Hepatocyte (in vitro differentiated cells): ENCODE measurements at regions not wholly inside any gene's neighbourhood (a gene's known extent, or its start where the extent isn't known, plus 50 kb on each side); places are given as distances from the start of the nearest gene placed in this dataset.

Experiments
- DNase-seq: peaks from one replicate; pipeline ENCODE4 v3.0.0-alpha.2; 2016; ENCODE audit warnings: low spot score
- H2AFZ ChIP-seq: fragments of 200-600 bp; sonication (generic); 2 replicates; pipeline ENCODE4 v1.6.0; 2016; ENCODE audit warnings: antibody characterized with exemption, mild to moderate bottlenecking
- H3K27ac ChIP-seq: fragments of 200-600 bp; sonication (generic); 2 replicates; pipeline ENCODE4 v1.5.1; 2016; ENCODE audit warnings: mild to moderate bottlenecking
- H3K27me3 ChIP-seq: fragments of 200-600 bp; sonication (generic); 2 replicates; pipeline ENCODE4 v1.6.1; 2016
- H3K36me3 ChIP-seq: fragments of 200-600 bp; sonication (generic); replicated peaks from 2 replicates; pipeline ENCODE4 v1.5.1; 2016; ENCODE audit warnings: low read depth; ENCODE audit not compliant: insufficient read depth
- H3K4me1 ChIP-seq: fragments of 200-600 bp; sonication (generic); 2 replicates; pipeline ENCODE4 v1.5.1; 2016; ENCODE audit warnings: mild to moderate bottlenecking, moderate library complexity; ENCODE audit not compliant: insufficient read depth
- H3K4me2 ChIP-seq: fragments of 200-600 bp; sonication (generic); 2 replicates; pipeline ENCODE4 v1.6.0; 2016
- H3K4me3 ChIP-seq: fragments of 200-600 bp; sonication (generic); 2 replicates; pipeline ENCODE4 v1.5.1; 2016; ENCODE audit warnings: mild to moderate bottlenecking
- H3K79me2 ChIP-seq: fragments of 200-600 bp; sonication (generic); 2 replicates; pipeline ENCODE4 v1.6.0; 2017; ENCODE audit warnings: mild to moderate bottlenecking
- H3K9me2 ChIP-seq: fragments of 200-600 bp; sonication (generic); replicated peaks from 2 replicates; pipeline ENCODE4 v1.6.0; 2017; ENCODE audit warnings: mild to moderate bottlenecking; ENCODE audit not compliant: insufficient read depth
- H3K9me3 ChIP-seq: fragments of 200-600 bp; sonication (generic); 2 replicates; pipeline ENCODE4 v1.5.1; 2016; ENCODE audit warnings: low read depth, mild to moderate bottlenecking
- H4K20me1 ChIP-seq: fragments of 200-600 bp; sonication (generic); 2 replicates; pipeline ENCODE4 v1.6.0; 2016; ENCODE audit warnings: mild to moderate bottlenecking; ENCODE audit not compliant: insufficient read depth, poor library complexity, severe bottlenecking
- EZH2 ChIP-seq: fragments of 200-600 bp; sonication (generic); IDR thresholded peaks from 2 replicates; pipeline ENCODE4 v1.6.1; 2016; ENCODE audit warnings: antibody characterized with exemption, mild to moderate bottlenecking, borderline replicate concordance
- EZH2phosphoT487 ChIP-seq: fragments of 200-600 bp; sonication (generic); IDR thresholded peaks from one replicate; pipeline ENCODE4 v1.6.1; 2018; ENCODE audit warnings: antibody characterized with exemption, mild to moderate bottlenecking, low read depth, moderate library complexity; ENCODE audit not compliant: unreplicated experiment, severe bottlenecking
- WGBS: methylation state at CpG from one replicate; pipeline ENCODE4 v1.1.6; 2016; ENCODE audit warnings: low lambda C conversion rate; ENCODE audit errors: missing lambda C conversion rate; 5-methylcytosine and 5-hydroxymethylcytosine counted together
- TF ChIP-seq, protein P1 (sequence below): fragments of 200-600 bp; sonication (generic); IDR thresholded peaks from 2 replicates; pipeline ENCODE4 v1.5.1; 2016; ENCODE audit warnings: antibody characterized with exemption, mild to moderate bottlenecking; ENCODE audit not compliant: poor library complexity

- no peaks in the 10 kb centered on the region for H3K4me1 ChIP-seq
- H3K9me2 ChIP-seq, result no peaks in the 10 kb centered on the region
- H2AFZ ChIP-seq, result no peak overlapping the region
- H4K20me1 ChIP-seq, result no peaks in the 10 kb centered on the region
- no peaks in the 10 kb centered on the region for H3K9me3 ChIP-seq
- no peak overlapping the region for H3K4me3 ChIP-seq
- no peaks in the 10 kb centered on the region for H3K36me3 ChIP-seq
- TF ChIP-seq EZH2, result no peak
- TF ChIP-seq, protein P1, sequence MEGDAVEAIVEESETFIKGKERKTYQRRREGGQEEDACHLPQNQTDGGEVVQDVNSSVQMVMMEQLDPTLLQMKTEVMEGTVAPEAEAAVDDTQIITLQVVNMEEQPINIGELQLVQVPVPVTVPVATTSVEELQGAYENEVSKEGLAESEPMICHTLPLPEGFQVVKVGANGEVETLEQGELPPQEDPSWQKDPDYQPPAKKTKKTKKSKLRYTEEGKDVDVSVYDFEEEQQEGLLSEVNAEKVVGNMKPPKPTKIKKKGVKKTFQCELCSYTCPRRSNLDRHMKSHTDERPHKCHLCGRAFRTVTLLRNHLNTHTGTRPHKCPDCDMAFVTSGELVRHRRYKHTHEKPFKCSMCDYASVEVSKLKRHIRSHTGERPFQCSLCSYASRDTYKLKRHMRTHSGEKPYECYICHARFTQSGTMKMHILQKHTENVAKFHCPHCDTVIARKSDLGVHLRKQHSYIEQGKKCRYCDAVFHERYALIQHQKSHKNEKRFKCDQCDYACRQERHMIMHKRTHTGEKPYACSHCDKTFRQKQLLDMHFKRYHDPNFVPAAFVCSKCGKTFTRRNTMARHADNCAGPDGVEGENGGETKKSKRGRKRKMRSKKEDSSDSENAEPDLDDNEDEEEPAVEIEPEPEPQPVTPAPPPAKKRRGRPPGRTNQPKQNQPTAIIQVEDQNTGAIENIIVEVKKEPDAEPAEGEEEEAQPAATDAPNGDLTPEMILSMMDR, result no peak
- TF ChIP-seq EZH2phosphoT487, result no peak
- 93% methylated on average over 3 of the region's 3 CpGs for WGBS
- H3K4me2 ChIP-seq, result no peak overlapping the region
- no peaks in the 10 kb centered on the region for H3K27me3 ChIP-seq
- no peak overlapping the region for H3K27ac ChIP-seq
- no peaks in the 10 kb centered on the region for H3K79me2 ChIP-seq
- DNase-seq, result no peak
These were observed 191.1 kb upstream of the ARHGAP20 start for GRCh38 chr11:110903378-110903777.

DNA sequence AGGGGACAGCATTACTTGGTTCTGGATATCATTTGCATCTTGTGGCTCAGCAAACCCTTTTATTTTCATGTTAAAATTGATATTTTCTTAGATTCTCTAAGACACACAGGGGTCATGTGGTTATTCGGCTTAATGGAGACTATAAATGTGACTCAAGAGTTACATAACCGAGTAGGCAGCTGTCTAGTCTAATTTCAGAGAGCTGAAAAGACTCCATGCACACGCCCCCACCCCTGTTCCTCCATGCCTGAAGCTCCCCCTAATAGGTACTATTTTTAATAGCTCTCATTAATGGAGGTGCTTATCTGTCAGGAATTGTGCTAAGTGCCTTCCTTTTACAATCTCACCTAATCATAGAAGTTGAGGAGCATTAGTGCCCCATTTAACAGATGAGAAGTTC is 189.2 kb upstream of the ARHGAP20 start:
- Histone ChIP-seq H3K4me3 (no peak overlapping the region), H2AFZ (no peak overlapping the region), H3K36me3 (no peaks in the 10 kb centered on the region), H3K9me2 (no peaks in the 10 kb centered on the region), H3K9me3 (no peaks in the 10 kb centered on the region), H4K20me1 (no peaks in the 10 kb centered on the region), H3K4me2 (no peak overlapping the region), H3K27ac (no peak overlapping the region), H3K79me2 (no peaks in the 10 kb centered on the region), H3K4me1 (no peaks in the 10 kb centered on the region), H3K27me3 (no peaks in the 10 kb centered on the region)
- no peak for DNase-seq
- WGBS, result 72% methylated on average over 3 of the region's 3 CpGs
- TF ChIP-seq EZH2 (no peak), EZH2phosphoT487 (no peak)
- TF ChIP-seq, protein P1, result no peak

DNA sequence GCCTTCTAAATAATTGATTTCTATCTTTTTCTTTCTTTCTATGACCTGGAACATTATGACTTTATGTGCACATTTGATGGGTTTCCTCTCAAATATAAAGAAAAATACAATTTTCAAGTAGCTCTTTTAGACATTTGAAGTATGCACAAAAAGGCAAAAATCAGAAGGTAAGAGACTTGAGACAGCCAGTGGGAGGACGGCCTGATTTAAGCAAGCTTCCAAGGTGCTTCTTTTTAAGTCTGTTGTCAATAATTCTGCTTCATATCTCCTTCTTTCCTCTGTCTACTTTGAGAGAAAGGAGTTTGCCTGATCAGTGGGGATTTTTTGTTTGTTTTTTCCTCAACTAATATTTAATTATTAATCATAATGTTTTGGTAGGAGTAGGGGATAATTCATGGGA is 188.2 kb upstream of the ARHGAP20 start:
- H4K20me1 ChIP-seq, result no peaks in the 10 kb centered on the region
- H3K4me1 ChIP-seq, result no peaks in the 10 kb centered on the region
- no peak for DNase-seq
- 94% methylated on average over 1 of the region's 1 CpG for WGBS
- H3K9me2 ChIP-seq, result no peaks in the 10 kb centered on the region
- no peak overlapping the region for H2AFZ ChIP-seq
- no peak overlapping the region for H3K27ac ChIP-seq
- no peak overlapping the region for H3K4me2 ChIP-seq
- no peak for TF ChIP-seq EZH2
- TF ChIP-seq, protein P1, result no peak
- TF ChIP-seq EZH2phosphoT487, result no peak
- no peaks in the 10 kb centered on the region for H3K27me3 ChIP-seq
- no peaks in the 10 kb centered on the region for H3K79me2 ChIP-seq
- no peak overlapping the region for H3K4me3 ChIP-seq
- no peaks in the 10 kb centered on the region for H3K9me3 ChIP-seq
- no peaks in the 10 kb centered on the region for H3K36me3 ChIP-seq

GRCh38 chr11:110897035-110897434 is 184.8 kb upstream of the ARHGAP20 start:
- Histone ChIP-seq H4K20me1 (no peaks in the 10 kb centered on the region), H3K9me2 (no peaks in the 10 kb centered on the region), H3K27me3 (no peaks in the 10 kb centered on the region), H2AFZ (no peak overlapping the region), H3K36me3 (no peaks in the 10 kb centered on the region), H3K9me3 (no peaks in the 10 kb centered on the region), H3K4me3 (no peak overlapping the region), H3K4me1 (no peaks in the 10 kb centered on the region), H3K4me2 (no peak overlapping the region), H3K79me2 (no peaks in the 10 kb centered on the region), H3K27ac (no peak overlapping the region)
- no peak for DNase-seq
- WGBS, result 75% methylated on average over 3 of the region's 3 CpGs
- TF ChIP-seq, protein P1, result no peak
- TF ChIP-seq EZH2phosphoT487, result no peak
